GM10266 (cell line): ENCODE measurements at regions not wholly inside any gene's neighbourhood (a gene's known extent, or its start where the extent isn't known, plus 50 kb on each side); places are given as distances from the start of the nearest gene placed in this dataset.

Experiments
- DNase-seq: peaks from one replicate; pipeline ENCODE4 v3.0.0; 2012; ENCODE audit errors: extremely low spot score
- TF ChIP-seq, protein P1 (sequence below): IDR thresholded peaks from 2 replicates; pipeline ENCODE4 v1.5.1; 2012; ENCODE audit warnings: mild to moderate bottlenecking, low read depth; ENCODE audit not compliant: control insufficient read depth, insufficient read depth; ENCODE audit errors: missing control alignments

DNA sequence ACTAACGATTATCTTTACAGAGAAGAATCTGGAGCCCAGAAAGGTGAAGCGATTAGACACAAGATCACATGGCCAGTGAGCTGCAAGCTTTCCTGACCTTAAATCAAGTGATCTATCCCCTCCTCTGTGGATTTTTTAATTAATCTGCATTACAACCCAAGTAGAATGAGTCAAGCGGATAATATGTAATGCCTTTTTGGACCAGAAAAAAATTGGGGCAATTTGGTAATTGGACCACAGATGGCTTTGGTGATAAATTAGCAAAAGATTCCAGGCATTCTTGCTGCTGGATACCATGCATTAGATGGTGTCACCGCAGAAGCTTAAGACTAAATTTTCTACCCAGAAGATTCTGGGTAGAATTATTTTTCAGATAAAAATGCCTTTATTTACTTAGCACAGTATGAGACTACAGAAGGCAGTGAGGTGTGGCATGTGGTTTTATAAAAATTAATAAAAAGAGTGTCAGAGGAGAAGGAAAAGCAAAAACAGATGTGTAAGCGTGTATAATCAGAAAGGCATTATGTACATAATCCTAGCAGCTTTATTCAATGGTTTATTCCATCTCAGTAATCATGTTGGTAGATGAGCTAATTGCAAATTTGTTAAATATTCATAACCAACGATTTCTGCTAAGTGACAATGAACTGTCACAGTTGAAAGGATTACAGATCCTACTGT is 53.9 kb upstream of the PCSK2 start:
- no peak for DNase-seq
- TF ChIP-seq, protein P1, sequence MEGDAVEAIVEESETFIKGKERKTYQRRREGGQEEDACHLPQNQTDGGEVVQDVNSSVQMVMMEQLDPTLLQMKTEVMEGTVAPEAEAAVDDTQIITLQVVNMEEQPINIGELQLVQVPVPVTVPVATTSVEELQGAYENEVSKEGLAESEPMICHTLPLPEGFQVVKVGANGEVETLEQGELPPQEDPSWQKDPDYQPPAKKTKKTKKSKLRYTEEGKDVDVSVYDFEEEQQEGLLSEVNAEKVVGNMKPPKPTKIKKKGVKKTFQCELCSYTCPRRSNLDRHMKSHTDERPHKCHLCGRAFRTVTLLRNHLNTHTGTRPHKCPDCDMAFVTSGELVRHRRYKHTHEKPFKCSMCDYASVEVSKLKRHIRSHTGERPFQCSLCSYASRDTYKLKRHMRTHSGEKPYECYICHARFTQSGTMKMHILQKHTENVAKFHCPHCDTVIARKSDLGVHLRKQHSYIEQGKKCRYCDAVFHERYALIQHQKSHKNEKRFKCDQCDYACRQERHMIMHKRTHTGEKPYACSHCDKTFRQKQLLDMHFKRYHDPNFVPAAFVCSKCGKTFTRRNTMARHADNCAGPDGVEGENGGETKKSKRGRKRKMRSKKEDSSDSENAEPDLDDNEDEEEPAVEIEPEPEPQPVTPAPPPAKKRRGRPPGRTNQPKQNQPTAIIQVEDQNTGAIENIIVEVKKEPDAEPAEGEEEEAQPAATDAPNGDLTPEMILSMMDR: no peak
